Mesothelial cell of epicardium (in vitro differentiated cells): ENCODE measurements at regions not wholly inside any gene's neighbourhood (a gene's known extent, or its start where the extent isn't known, plus 50 kb on each side); places are given as distances from the start of the nearest gene placed in this dataset.

ENCODE experiments used
- DNase-seq, 2 experiments: peaks; one replicate each; pipeline ENCODE4 v3.0.0; 2021; ENCODE audit warnings: low spot score in 2 of 2; ENCODE audit not compliant: unreplicated experiment in 2 of 2
- H3K27ac Mint-ChIP-seq: 2 replicates; pipeline ENCODE4 v1.8.0; 2021; ENCODE audit warnings: mixed read lengths
- H3K27me3 Mint-ChIP-seq: 2 replicates; pipeline ENCODE4 v1.8.0; 2021; ENCODE audit warnings: low read depth, mixed read lengths
- H3K36me3 Mint-ChIP-seq: 2 replicates; pipeline ENCODE4 v1.8.0; 2021; ENCODE audit warnings: mixed read lengths
- H3K4me1 Mint-ChIP-seq: 2 replicates; pipeline ENCODE4 v1.8.0; 2021; ENCODE audit warnings: mixed read lengths
- H3K4me3 Mint-ChIP-seq: 2 replicates; pipeline ENCODE4 v1.8.0; 2021; ENCODE audit warnings: mild to moderate bottlenecking, moderate library complexity, mixed read lengths
- H3K9me3 Mint-ChIP-seq: 2 replicates; pipeline ENCODE4 v1.8.0; 2021; ENCODE audit warnings: mixed read lengths
- CTCF ChIP-seq: fragments of 200-600 bp; sonication (generic); IDR thresholded peaks from one replicate; pipeline ENCODE4 v1.5.0; 2021; ENCODE audit warnings: antibody characterized with exemption; ENCODE audit not compliant: unreplicated experiment

DNA sequence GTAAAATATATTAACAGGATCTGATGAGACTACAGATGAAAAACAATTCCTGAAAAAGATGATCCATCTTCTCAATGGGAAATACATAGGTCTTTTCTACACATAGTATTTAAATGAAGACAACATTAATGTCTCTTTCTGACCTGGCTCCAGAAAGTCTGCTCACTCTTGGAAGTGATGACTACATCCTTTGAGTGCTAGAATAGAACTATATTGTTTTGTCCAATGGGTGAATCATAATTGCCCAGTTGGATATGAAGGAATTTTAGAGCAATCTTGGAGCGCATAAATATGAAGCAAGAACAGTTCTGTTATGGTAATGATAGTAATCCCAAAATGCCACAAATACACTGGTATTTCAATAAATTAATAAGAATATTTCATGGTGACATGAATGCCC, 322.1 kb downstream of the DEPDC1B start:
- H3K4me3 Mint-ChIP-seq = no peak overlapping the region

DNA sequence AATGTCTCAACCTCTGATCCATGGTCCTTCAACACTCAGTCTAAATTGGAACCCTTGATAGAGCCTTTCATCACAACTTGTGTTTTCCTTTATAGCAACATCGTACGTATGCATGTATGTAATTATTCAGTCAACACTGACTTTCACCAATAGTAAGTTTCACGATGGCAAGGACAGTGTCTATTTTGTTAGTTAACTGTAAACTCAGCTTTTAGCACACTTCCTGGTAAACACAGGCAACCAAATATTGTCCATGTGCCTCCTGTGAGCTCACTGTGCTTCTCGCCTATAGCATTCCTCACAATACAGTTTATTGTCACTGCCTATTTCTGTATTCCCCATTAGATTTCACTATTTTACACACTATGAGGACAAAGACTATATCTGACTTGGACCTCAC, 323.1 kb downstream of the DEPDC1B start:
- Mint-ChIP-seq H3K27me3 (no peaks in the 10 kb centered on the region), H3K9me3 (peaks cover 8% of the 10 kb centered on the region)
- no peak for TF ChIP-seq CTCF

More for the DNA sequence above, 322.1 kb downstream of the DEPDC1B start:
- peaks cover 15% of the 10 kb centered on the region for H3K4me1 Mint-ChIP-seq
- DNase-seq = no peak
- TF ChIP-seq CTCF = no peak
- no peak overlapping the region for H3K27ac Mint-ChIP-seq
- peaks cover 8% of the 10 kb centered on the region for H3K9me3 Mint-ChIP-seq
- H3K36me3 Mint-ChIP-seq = peaks cover 2% of the 10 kb centered on the region
- H3K27me3 Mint-ChIP-seq = no peaks in the 10 kb centered on the region

GRCh38 chr5:60374409-60374808, 325.6 kb downstream of the DEPDC1B start:
- H3K27me3 Mint-ChIP-seq = no peaks in the 10 kb centered on the region
- peaks cover 8% of the 10 kb centered on the region for H3K9me3 Mint-ChIP-seq
- TF ChIP-seq CTCF = no peak
- H3K36me3 Mint-ChIP-seq = peaks cover 4% of the 10 kb centered on the region
- H3K27ac Mint-ChIP-seq = no peak overlapping the region
- peaks cover 16% of the 10 kb centered on the region for H3K4me1 Mint-ChIP-seq
- no peak overlapping the region for H3K4me3 Mint-ChIP-seq
- no peak for DNase-seq

More for the DNA sequence above, 323.1 kb downstream of the DEPDC1B start:
- Mint-ChIP-seq H3K4me3 (no peak overlapping the region), H3K4me1 (peaks cover 8% of the 10 kb centered on the region), H3K36me3 (peaks cover 2% of the 10 kb centered on the region), H3K27ac (no peak overlapping the region)
- no peak for DNase-seq

GRCh38 chr5:60372786-60373185, 327.2 kb downstream of the DEPDC1B start:
- H3K36me3 Mint-ChIP-seq = peaks cover 4% of the 10 kb centered on the region
- no peak overlapping the region for H3K4me3 Mint-ChIP-seq
- H3K9me3 Mint-ChIP-seq = peaks cover 8% of the 10 kb centered on the region
- DNase-seq = no peak
- no peak for TF ChIP-seq CTCF
- no peaks in the 10 kb centered on the region for H3K27me3 Mint-ChIP-seq
- H3K4me1 Mint-ChIP-seq = peaks cover 24% of the 10 kb centered on the region
- H3K27ac Mint-ChIP-seq = no peak overlapping the region

DNA sequence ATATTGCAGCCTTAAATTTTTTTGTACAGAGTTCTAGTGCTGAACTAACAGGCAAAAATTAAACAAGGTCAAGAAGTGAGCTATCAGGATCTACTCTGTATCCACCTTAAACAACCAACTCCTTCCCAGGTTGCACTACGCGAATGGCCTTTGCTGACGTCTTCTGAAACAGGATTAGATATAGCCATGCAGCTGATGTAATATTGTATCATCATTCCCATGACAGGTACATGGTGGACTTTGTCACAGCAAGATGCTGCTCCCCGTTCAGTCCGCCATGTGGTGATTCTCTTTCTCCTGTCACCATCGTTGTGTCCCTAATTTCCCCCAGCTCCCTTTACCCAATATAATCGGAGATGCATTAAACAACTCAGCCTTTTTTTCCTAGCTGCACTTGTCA, 328.9 kb downstream of the DEPDC1B start:
- H3K27ac Mint-ChIP-seq = peak overlapping the region; percentile 11
- peaks cover 27% of the 10 kb centered on the region for H3K4me1 Mint-ChIP-seq
- no peak overlapping the region for H3K4me3 Mint-ChIP-seq
- no peak for DNase-seq
- TF ChIP-seq CTCF = no peak
- no peaks in the 10 kb centered on the region for H3K27me3 Mint-ChIP-seq
- peaks cover 4% of the 10 kb centered on the region for H3K36me3 Mint-ChIP-seq
- peaks cover 4% of the 10 kb centered on the region for H3K9me3 Mint-ChIP-seq

- Mint-ChIP-seq H3K27ac (no peak overlapping the region), H3K9me3 (peaks cover 4% of the 10 kb centered on the region), H3K36me3 (peaks cover 4% of the 10 kb centered on the region), H3K27me3 (no peaks in the 10 kb centered on the region), H3K4me1 (peaks cover 27% of the 10 kb centered on the region), H3K4me3 (no peak overlapping the region)
- no peak for TF ChIP-seq CTCF
- no peak for DNase-seq
Measured at GRCh38 chr5:60370508-60370907, 329.5 kb downstream of the DEPDC1B start.
